IMR-90 (cell line): ENCODE measurements at regions not wholly inside any gene's neighbourhood (a gene's known extent, or its start where the extent isn't known, plus 50 kb on each side); places are given as distances from the start of the nearest gene placed in this dataset.

Experiments used
- ATAC-seq: fragments of 200-7000 bp; cut with Tn5 transposase; 2 replicates; pipeline ENCODE4 v1.9.1; 2020; ENCODE audit warnings: low read depth, mild to moderate bottlenecking, moderate library complexity
- BruUV-seq: library from RNA; stranded (reverse); fragments of 400-500 nt; replicated peaks from 2 replicates; lab custom pipeline; 2021; lab: Mats Ljungman, UMichigan
- CTCF ChIA-PET: fragments of 300-600 bp; formaldehyde crosslinking; extraction: SDS; loops from one replicate; lab custom pipeline; 2021; ENCODE audit warnings: antibody characterized with exemption; lab: Yijun Ruan, JAX
- POLR2A ChIA-PET: fragments of 300-600 bp; sonication (Branson Sonifier 250); formaldehyde crosslinking; loops from one replicate; lab custom pipeline; 2022; ENCODE audit warnings: antibody characterized with exemption; ENCODE audit not compliant: unreplicated experiment; lab: Charles Lee
- DNase-seq: peaks from one replicate; pipeline ENCODE4 v3.0.0; 2013
- H2AFZ ChIP-seq: replicated peaks from 2 replicates; pipeline ENCODE3; 2013; ENCODE audit warnings: low read length, mild to moderate bottlenecking; ENCODE audit not compliant: poor library complexity
- H2AK5ac ChIP-seq: 2 replicates; pipeline ENCODE4 v1.6.1; 2013; ENCODE audit warnings: low read depth, low read length, inconsistent platforms
- H2AK9ac ChIP-seq: replicated peaks from 2 replicates; pipeline ENCODE3; 2013; ENCODE audit warnings: mild to moderate bottlenecking, low read depth, low read length, moderate library complexity; ENCODE audit not compliant: poor library complexity
- H2BK120ac ChIP-seq: 2 replicates; pipeline ENCODE4 v1.6.1; 2013; ENCODE audit warnings: low read depth, low read length, inconsistent platforms
- H2BK15ac ChIP-seq: 3 replicates; pipeline ENCODE4 v1.6.1; 2013; ENCODE audit warnings: low read depth, low read length, inconsistent platforms
- H2BK20ac ChIP-seq: 2 replicates; pipeline ENCODE4 v1.6.1; 2013; ENCODE audit warnings: low read depth, mild to moderate bottlenecking, inconsistent platforms, low read length, moderate library complexity
- H2BK5ac ChIP-seq: 2 replicates; pipeline ENCODE4 v1.6.1; 2013; ENCODE audit warnings: mild to moderate bottlenecking, low read depth, low read length, inconsistent platforms; ENCODE audit not compliant: poor library complexity, severe bottlenecking
- H3K14ac ChIP-seq: replicated peaks from 2 replicates; pipeline ENCODE4 v1.6.1; 2013; ENCODE audit warnings: low read depth, low read length, inconsistent platforms
- H3K18ac ChIP-seq: 2 replicates; pipeline ENCODE4 v1.6.1; 2013; ENCODE audit warnings: low read depth, low read length, control low read depth
- H3K23ac ChIP-seq: 2 replicates; pipeline ENCODE4 v1.6.1; 2013; ENCODE audit warnings: low read depth, low read length, inconsistent platforms
- H3K27ac ChIP-seq: 2 replicates; pipeline ENCODE4 v1.5.1; 2013; ENCODE audit warnings: mild to moderate bottlenecking, control low read depth, low read length; ENCODE audit not compliant: insufficient read depth
- H3K27me3 ChIP-seq: 2 replicates; pipeline ENCODE4 v1.6.1; 2013; ENCODE audit warnings: low read length; ENCODE audit not compliant: control insufficient read depth, insufficient read depth
- H3K36me3 ChIP-seq: 2 replicates; pipeline ENCODE4 v1.6.1; 2013; ENCODE audit warnings: low read length, mixed read lengths; ENCODE audit not compliant: control insufficient read depth, insufficient read depth
- H3K4ac ChIP-seq: 2 replicates; pipeline ENCODE4 v1.6.1; 2013; ENCODE audit warnings: low read depth, low read length, inconsistent platforms
- H3K4me1 ChIP-seq: 2 replicates; pipeline ENCODE4 v1.6.1; 2013; ENCODE audit warnings: low read length, mixed read lengths; ENCODE audit not compliant: control insufficient read depth, insufficient read depth
- H3K4me2 ChIP-seq: 2 replicates; pipeline ENCODE4 v1.6.1; 2013; ENCODE audit warnings: low read depth, mild to moderate bottlenecking, control low read depth, low read length, moderate library complexity
- H3K4me3 ChIP-seq: 2 replicates; pipeline ENCODE4 v1.5.1; 2013; ENCODE audit warnings: low read depth, mild to moderate bottlenecking, control low read depth, low read length, moderate library complexity; ENCODE audit not compliant: insufficient read depth
- H3K56ac ChIP-seq: 2 replicates; pipeline ENCODE4 v1.6.1; 2013; ENCODE audit warnings: low read length, inconsistent platforms; ENCODE audit not compliant: insufficient read depth; ENCODE audit errors: extremely low read depth
- H3K79me1 ChIP-seq, 2 experiments: 2 replicates each; pipeline ENCODE4 v1.6.1; 2013; ENCODE audit warnings: low read length in 2 of 2, inconsistent platforms in 1 of 2, low read depth in 1 of 2
- H3K9ac ChIP-seq: 2 replicates; pipeline ENCODE4 v1.6.1; 2013; ENCODE audit warnings: low read depth, low read length, control low read depth
- H3K9me1 ChIP-seq: 2 replicates; pipeline ENCODE4 v1.6.1; 2013; ENCODE audit warnings: low read length, inconsistent platforms; ENCODE audit not compliant: insufficient read depth
- H3K9me3 ChIP-seq: 2 replicates; pipeline ENCODE4 v1.6.1; 2013; ENCODE audit warnings: low read length; ENCODE audit not compliant: control insufficient read depth, insufficient read depth
- H4K20me1 ChIP-seq: 2 replicates; pipeline ENCODE4 v1.6.1; 2013; ENCODE audit warnings: low read length, inconsistent platforms; ENCODE audit not compliant: insufficient read depth
- H4K5ac ChIP-seq: 2 replicates; pipeline ENCODE4 v1.6.1; 2013; ENCODE audit warnings: mild to moderate bottlenecking, low read depth, low read length, control low read depth
- H4K8ac ChIP-seq, 2 experiments: 2 replicates each; pipeline ENCODE4 v1.6.1; 2013; ENCODE audit warnings: low read depth in 2 of 2, low read length in 2 of 2, control low read depth in 1 of 2, inconsistent platforms in 1 of 2
- H4K91ac ChIP-seq: 2 replicates; pipeline ENCODE4 v1.6.1; 2013; ENCODE audit warnings: low read depth, low read length, inconsistent platforms; ENCODE audit not compliant: insufficient read depth
- BHLHE40 ChIP-seq: fragments of 150-350 bp; IDR thresholded peaks from 2 replicates; pipeline ENCODE4 v1.6.1; 2016; ENCODE audit warnings: mild to moderate bottlenecking, low read depth, low read length
- CEBPB ChIP-seq: IDR thresholded peaks from 2 replicates; pipeline ENCODE4 v1.6.1; 2012; ENCODE audit warnings: low read depth, low read length, improper control_type of control experiment
- CHD1 ChIP-seq: IDR thresholded peaks from 2 replicates; pipeline ENCODE4 v1.6.1; 2012; ENCODE audit warnings: low read depth, low read length, improper control_type of control experiment
- FOS ChIP-seq: fragments of 150-350 bp; IDR thresholded peaks from 2 replicates; pipeline ENCODE4 v1.6.1; 2016; ENCODE audit warnings: low read depth, low read length
- MAFK ChIP-seq: IDR thresholded peaks from 2 replicates; pipeline ENCODE4 v1.6.1; 2012; ENCODE audit warnings: low read depth, low read length, improper control_type of control experiment
- MAZ ChIP-seq: IDR thresholded peaks from 2 replicates; pipeline ENCODE4 v1.6.1; 2012; ENCODE audit warnings: low read depth, mild to moderate bottlenecking, low read length, improper control_type of control experiment, moderate library complexity, borderline replicate concordance
- MXI1 ChIP-seq: IDR thresholded peaks from 2 replicates; pipeline ENCODE4 v1.6.1; 2012; ENCODE audit warnings: low read depth, mild to moderate bottlenecking, low read length, moderate library complexity, borderline replicate concordance
- NFE2L2 ChIP-seq: fragments of 150-350 bp; IDR thresholded peaks from 2 replicates; pipeline ENCODE4 v1.6.1; 2016; ENCODE audit warnings: low read depth, mild to moderate bottlenecking, low read length
- POLR2A ChIP-seq: IDR thresholded peaks from 2 replicates; pipeline ENCODE4 v1.6.1; 2012; ENCODE audit warnings: mild to moderate bottlenecking, low read depth, low read length
- RAD21 ChIP-seq: IDR thresholded peaks from 2 replicates; pipeline ENCODE4 v1.6.1; 2012; ENCODE audit warnings: low read length, improper control_type of control experiment
- RCOR1 ChIP-seq: IDR thresholded peaks from 2 replicates; pipeline ENCODE4 v1.6.1; 2012; ENCODE audit warnings: mild to moderate bottlenecking, low read length, improper control_type of control experiment; ENCODE audit not compliant: insufficient replicate concordance
- RFX5 ChIP-seq: IDR thresholded peaks from 2 replicates; pipeline ENCODE4 v1.8.0; 2012; ENCODE audit warnings: low read depth, mild to moderate bottlenecking, low read length, moderate library complexity
- SMC3 ChIP-seq: fragments of 150-350 bp; IDR thresholded peaks from 2 replicates; pipeline ENCODE4 v1.6.1; 2016; ENCODE audit warnings: low read depth, mild to moderate bottlenecking, antibody characterized with exemption, low read length, moderate library complexity
- WGBS, 2 experiments: methylation state at CpG; one replicate each; pipeline versions ENCODE4 v1.1.5 to v1.1.7; 2013; ENCODE audit warnings: missing lambda C conversion rate in 2 of 2; ENCODE audit not compliant: insufficient read length in 1 of 2; ENCODE audit errors: extremely low coverage in 2 of 2; 5-methylcytosine and 5-hydroxymethylcytosine counted together
- dilution Hi-C: fragments of 300-500 bp; cut with HindIII; formaldehyde crosslinking; loops from one replicate; pipeline ENCODE4 v1.14.3; 2018; ENCODE audit warnings: low sequenced_read_pairs; ENCODE audit not compliant: unreplicated experiment
- in situ Hi-C: fragments of 300-500 bp; cut with MboI; formaldehyde crosslinking; loops from 3 replicates; pipeline ENCODE4 v1.14.3; 2019; ENCODE audit warnings: low sequenced_read_pairs, inconsistent platforms, mixed read lengths
- intact Hi-C: fragments of 100-400 bp; cut with micrococcal nuclease; formaldehyde crosslinking; loops from 2 replicates; pipeline ENCODE4 v1.10.0; 2022

- no TSS peak for BruUV-seq
- Histone ChIP-seq H2BK15ac (peak overlapping the region; percentile 39; the same call in 1 of the 3 replicates), H2BK120ac (peak overlapping the region; percentile 93), H3K9me3 (peaks cover 7% of the 10 kb centered on the region), H2AFZ (no peak overlapping the region), H3K9ac (no peak overlapping the region), H3K23ac (no peak overlapping the region; the same call in 1 of the 2 replicates), H2AK5ac (no peak overlapping the region; the same call in 1 of the 2 replicates), H3K27me3 (no peaks in the 10 kb centered on the region), H4K91ac (peak overlapping the region; percentile 76), H3K9me1 (peaks cover 9% of the 10 kb centered on the region), H2BK20ac (peak overlapping the region; percentile 95), H2AK9ac (no peak overlapping the region), H3K79me1 (no peaks in the 10 kb centered on the region), H3K4me3 (no peak overlapping the region), H3K56ac (no peak overlapping the region), H4K20me1 (no peaks in the 10 kb centered on the region), H3K36me3 (no peaks in the 10 kb centered on the region), H3K27ac (0 out of 2 replicates have a peak overlapping the region, but pooled peaks have one; percentile 6), H3K4me1 (peaks cover 8% of the 10 kb centered on the region), H3K14ac (peak overlapping the region; percentile 37), H3K4me2 (no peak overlapping the region; the same call in 1 of the 2 replicates), H4K8ac (peak overlapping the region in 1 of 2 experiments; percentile 66; a peak in 1 of 4 replicates), H2BK5ac (peak overlapping the region; percentile 50), H3K18ac (peak overlapping the region; percentile 38), H4K5ac (no peak overlapping the region), H3K4ac (peak overlapping the region; percentile 37; the same call in 1 of the 2 replicates)
- ChIA-PET POLR2A (no interaction called here), CTCF (interaction anchor here (1.0 kb wide), 1 partner anchor 24 kb away, joined by 3 read pairs; no protein-coding TSS in a partner anchor)
- no peak for ATAC-seq
- in situ Hi-C loops = no loop called here
- no peak for DNase-seq
- 100% methylated on average over 2 of the region's 5 CpGs; no CpG with 5 or more reads in 1 of the 2 experiments for WGBS, 2 experiments
- dilution Hi-C loops = no loop called here
- TF ChIP-seq MAFK = no peak
- TF ChIP-seq FOS = no peak
- TF ChIP-seq BHLHE40 = no peak
- TF ChIP-seq MAZ = no peak
- no peak for TF ChIP-seq POLR2A
- no peak for TF ChIP-seq CEBPB
- no peak for TF ChIP-seq SMC3
- TF ChIP-seq RAD21 = no peak
- TF ChIP-seq NFE2L2 = no peak
- no peak for TF ChIP-seq MXI1
- no peak for TF ChIP-seq RFX5
- no peak for TF ChIP-seq RCOR1
- TF ChIP-seq CHD1 = no peak
- intact Hi-C loops = no loop called here
Observed at GRCh38 chr2:39568116-39568515, 97.6 kb upstream of the TMEM178A start.
